SK-MEL-5 (cell line): ENCODE measurements at regions not wholly inside any gene's neighbourhood (a gene's known extent, or its start where the extent isn't known, plus 50 kb on each side); places are given as distances from the start of the nearest gene placed in this dataset.
"Not testable (repeated sequence)": the region's sequence is repeated elsewhere in the genome, so short reads cannot be mapped to it uniquely, and the experiment has no call there.

Experiments used
- DNase-seq: peaks from one replicate; pipeline ENCODE4 v3.0.0-alpha.2; 2016; ENCODE audit warnings: low read depth, low spot score
- in situ Hi-C: cut with HindIII; loops from 2 replicates; pipeline ENCODE4 v1.10.0; 2016; ENCODE audit warnings: low sequenced_read_pairs, high pct_unique_total_duplicates, low pct_unique_long_range_greater_than_20kb

DNA sequence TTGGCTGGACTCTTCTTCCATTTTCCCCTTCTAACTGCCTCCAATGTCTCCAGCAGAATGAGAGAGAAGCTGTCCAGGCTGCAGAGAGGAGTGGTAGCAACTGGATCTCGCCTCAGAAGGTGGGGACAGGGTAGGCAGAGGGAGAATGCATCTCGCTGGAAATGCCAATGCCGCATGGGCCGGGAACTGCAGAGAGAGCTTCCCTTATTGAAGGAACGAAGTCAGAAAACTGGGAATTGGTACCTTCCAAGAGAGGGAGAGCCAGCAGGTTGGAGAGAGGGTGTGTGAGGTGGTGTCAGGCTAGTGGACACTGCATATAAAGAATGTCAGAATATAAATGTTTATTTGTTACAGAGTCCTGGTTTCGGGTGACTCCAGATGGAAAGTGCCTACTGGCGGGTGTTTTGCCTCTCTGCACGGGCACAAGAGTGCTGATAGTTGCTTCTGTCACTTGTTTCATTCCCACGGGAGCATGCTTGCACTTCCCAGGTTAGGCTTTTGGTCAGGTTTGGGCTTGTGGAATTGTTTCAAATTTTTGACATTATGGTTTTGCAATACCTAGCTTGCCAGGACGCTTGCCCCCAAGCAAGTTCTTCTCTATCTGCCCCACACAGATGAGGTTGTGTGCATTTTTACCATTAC lies 156.8 kb upstream of the STS start:
- in situ Hi-C loops, result no loop called here
- no peak for DNase-seq

DNA sequence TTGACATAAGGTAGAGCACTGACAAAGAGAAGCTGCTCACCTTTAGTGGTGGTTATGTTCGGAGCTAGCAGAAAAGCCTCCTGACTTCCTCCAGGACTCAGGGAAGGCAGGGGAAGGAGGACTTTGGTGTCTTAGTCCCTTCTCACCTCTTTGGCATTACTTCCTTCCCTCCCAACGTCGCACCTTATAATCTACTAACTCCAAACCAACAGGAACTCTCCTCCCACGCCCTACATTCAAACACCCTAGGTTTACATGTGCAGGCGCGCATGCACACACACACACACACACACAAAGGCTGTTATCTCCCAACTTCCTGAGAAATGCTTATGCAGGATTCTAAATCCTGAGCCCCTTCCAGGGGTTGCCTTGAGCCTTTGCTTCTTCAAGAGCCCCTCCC lies 157.7 kb upstream of the STS start:
- in situ Hi-C loops, result no loop called here
- no peak for DNase-seq

- DNase-seq, in situ Hi-C loops: not testable (repeated sequence)
These were observed 158.8 kb upstream of the STS start for GRCh38 chrX:6988694-6989093.

DNA sequence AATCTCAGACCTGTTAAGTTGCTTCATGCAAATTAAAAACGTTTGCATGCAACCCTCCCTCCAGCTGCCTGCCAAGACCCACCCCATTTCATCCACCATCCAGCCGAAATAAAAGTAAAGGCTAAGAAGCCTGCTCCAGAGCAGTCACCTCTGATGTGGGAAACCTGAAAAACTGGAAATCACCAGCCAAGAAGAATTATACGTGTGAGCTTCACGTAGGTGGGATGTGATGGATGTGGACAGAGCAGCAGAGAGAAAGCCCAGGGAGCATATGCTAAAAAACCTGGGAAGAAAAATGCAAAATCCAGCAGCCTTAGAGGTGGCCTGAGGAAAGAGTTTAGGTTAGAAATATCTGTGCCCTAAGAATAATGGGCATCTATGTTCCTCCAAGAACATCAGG lies 160.6 kb upstream of the STS start:
- in situ Hi-C loops, result no loop called here
- DNase-seq, result no peak

DNA sequence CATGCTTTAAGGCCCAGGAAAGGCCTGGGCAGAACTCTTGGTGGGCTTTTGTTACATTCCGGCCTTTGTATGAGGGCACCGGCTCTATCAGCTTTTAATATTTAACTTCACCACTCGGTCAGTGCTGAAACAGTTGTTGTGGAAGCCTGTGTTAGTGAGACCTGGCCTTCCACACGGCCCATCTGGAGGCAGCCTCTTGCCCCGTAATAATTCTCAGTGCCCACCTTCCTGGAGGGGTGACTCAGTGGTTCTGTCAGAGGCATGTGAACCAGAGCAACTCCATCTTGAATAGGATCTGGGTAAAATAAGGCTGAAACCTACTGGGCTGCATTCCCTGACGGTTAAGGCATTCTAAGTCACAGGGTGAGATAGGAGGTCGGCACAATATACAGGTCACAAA lies 162.0 kb upstream of the STS start:
- in situ Hi-C loops, result no loop called here
- DNase-seq, result no peak

- in situ Hi-C loops, result no loop called here
- no peak for DNase-seq
These were observed 164.1 kb upstream of the STS start for GRCh38 chrX:6983207-6983955.

- DNase-seq, result no peak
- in situ Hi-C loops, result no loop called here
These were observed 165.7 kb upstream of the STS start for GRCh38 chrX:6981718-6982406.

GRCh38 chrX:6980981-6981380 lies 166.5 kb upstream of the STS start:
- in situ Hi-C loops, result no loop called here

DNA sequence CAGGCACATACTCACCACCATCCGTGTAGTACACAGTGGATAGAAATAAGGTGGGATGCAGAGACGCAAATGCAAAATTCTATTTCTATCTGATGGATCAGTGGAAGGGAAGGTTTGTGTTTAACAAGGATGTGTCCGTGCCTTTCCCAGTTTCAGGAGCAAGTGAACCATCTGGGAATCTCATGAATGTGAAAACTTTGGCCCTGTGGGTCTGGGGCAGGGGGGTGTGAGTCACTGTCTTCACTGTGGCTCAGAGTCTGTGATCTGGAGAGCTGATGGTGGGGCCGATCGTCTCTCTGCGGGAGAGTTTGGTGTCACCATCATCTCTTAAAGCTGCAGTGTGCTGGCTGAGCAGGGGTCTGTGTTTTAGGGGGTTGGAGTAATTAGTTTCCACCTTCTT lies 179.3 kb upstream of the STS start:
- in situ Hi-C loops, result no loop called here
- no peak for DNase-seq

More at GRCh38 chrX:6980981-6981380, 166.5 kb upstream of the STS start:
- no peak for DNase-seq

GRCh38 chrX:6965729-6966128 lies 181.8 kb upstream of the STS start:
- in situ Hi-C loops, result no loop called here
- DNase-seq, result no peak

DNA sequence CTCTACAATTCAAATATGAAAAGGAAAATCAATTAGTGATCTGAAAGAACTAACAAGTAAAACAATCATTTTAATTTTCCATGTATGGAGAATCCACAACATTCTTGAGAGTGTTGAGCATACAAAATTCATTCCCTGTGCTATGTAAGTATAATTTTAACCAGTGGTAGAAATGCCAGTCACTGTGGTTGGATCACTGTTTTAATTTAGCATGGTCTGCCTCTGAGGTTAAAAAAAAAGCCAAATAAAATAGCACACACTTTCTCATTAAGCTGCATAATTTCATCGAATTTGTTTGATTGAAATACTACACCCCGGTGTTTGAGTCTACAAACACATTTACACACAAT lies 185.5 kb upstream of the STS start:
- DNase-seq, result no peak
- in situ Hi-C loops, result no loop called here

DNA sequence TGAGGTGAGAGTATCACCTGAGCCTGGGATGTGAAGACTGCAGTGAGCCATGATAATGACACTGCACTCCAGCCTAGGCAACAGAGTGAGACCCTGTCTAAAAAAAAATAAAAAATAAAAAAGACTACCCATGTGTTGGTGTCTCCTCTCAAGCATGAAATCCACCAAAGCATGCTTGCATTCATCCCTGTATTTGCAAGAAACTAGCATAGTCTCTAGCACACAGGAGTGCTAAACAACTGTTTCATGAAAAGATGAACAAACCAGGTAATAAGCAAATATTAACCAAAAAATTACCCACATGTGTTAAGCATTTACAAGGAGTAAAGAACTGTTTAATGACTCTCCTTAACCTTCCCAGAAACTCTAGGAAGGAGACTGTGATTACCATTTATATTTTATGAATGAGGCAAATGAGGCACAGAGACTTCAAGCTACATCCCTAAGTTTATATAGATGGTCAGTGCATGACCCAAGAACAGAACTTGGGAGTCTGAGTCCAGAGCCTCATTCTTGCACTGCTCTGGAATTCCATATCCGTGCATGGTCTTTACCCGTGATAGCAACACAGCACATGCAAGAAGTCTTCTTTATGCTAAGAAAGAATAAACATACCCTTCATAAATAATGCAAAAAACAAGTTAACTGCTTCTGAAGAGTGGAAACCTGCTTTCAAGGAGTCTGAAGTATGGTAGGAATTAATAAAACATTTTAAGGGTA lies 186.1 kb upstream of the STS start:
- DNase-seq, result no peak
- in situ Hi-C loops, result no loop called here

DNA sequence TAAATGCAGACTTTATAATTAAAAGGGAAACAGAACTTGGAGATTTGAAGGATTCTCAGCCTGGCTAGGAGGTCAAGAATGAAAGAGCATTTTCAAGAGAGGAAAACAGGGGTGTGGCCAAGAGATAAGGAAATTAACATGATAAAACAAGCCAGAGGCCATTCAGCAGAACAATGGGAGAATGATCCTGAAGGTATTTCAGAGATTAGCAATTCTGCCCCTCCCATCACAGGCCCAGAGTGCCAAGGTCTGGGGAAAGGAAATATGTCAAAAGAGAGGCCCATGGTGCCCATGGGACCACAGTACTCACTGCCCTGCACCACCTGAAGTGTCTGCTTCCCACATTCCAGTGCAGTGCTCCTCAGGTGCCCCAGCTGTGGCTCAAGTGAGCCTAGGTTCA lies 188.5 kb upstream of the STS start:
- in situ Hi-C loops, result no loop called here
- no peak for DNase-seq

- no peak for DNase-seq
- in situ Hi-C loops, result no loop called here
These were observed 192.7 kb upstream of the STS start for GRCh38 chrX:6954836-6955235.

DNA sequence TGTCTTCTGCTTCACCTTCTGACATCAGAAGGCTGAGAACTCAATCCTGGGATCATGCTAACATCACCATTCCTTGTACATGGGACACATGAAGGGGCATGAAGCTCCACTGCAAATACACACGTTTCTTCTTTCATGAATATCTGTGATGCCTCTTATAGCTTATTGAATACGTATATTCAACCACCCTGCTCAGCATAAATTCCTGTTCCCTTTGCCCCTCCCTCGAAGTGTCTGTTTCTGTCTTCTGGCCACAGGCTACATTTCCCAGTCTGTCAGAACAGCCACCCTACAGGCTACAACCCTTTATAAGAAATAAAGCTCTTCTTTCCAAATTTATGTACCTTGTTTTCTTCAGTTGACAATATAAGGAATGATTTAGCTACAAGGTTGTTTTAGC lies 201.3 kb upstream of the STS start:
- in situ Hi-C loops, result no loop called here
- no peak for DNase-seq

GRCh38 chrX:6941041-6941440 lies 206.5 kb upstream of the STS start:
- DNase-seq, result no peak
- in situ Hi-C loops, result no loop called here

DNA sequence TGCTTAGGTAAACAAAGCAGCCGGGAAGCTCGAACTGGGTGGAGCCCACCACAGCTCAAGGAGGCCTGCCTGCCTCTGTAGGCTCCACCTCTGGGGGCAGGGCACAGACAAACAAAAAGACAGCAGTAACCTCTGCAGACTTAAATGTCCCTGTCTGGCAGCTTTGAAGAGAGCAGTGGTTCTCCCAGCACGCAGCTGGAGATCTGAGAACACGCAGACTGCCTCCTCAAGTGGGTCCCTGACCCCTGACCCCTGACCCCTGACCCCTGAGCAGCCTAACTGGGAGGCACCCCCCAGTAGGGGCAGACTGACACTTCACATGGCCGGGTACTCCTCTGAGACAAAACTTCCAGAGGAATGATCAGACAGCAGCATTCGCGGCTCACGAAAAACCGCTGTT lies 214.6 kb upstream of the STS start:
- in situ Hi-C loops, DNase-seq: not testable (repeated sequence)

GRCh38 chrX:6930307-6930849 lies 217.1 kb upstream of the STS start:
- no peak for DNase-seq
- in situ Hi-C loops, result no loop called here
